ENCODE measurements at regions not wholly inside any gene's neighbourhood (a gene's known extent, or its start where the extent isn't known, plus 50 kb on each side); places are given as distances from the start of the nearest gene placed in this dataset.

- TF ChIP-seq CTCF (IDR thresholded peaks at IDR 0.05), result no peak
- Mint-ChIP-seq H3K36me3 (ENCODE audit: low read depth) (no peaks in the 10 kb centered on the region), H3K9me3 (ENCODE audit: low read depth) (peaks cover 25% of the 10 kb centered on the region), H3K4me1 (ENCODE audit: low read depth) (no peaks in the 10 kb centered on the region), H3K27ac (ENCODE audit: unreplicated experiment) (no peak overlapping the region), H3K4me3 (ENCODE audit: unreplicated experiment) (no peak overlapping the region), H3K27me3 (ENCODE audit: low read depth) (no peaks in the 10 kb centered on the region)
- no peak for DNase-seq (ENCODE audit: low spot score)
Observed at GRCh38 chrX:82585868-82586267, 922.2 kb upstream of the POU3F4 start.

GRCh38 chrX:82589410-82589809, 918.7 kb upstream of the POU3F4 start:
- H3K9me3 Mint-ChIP-seq (ENCODE audit: low read depth), result peaks cover 39% of the 10 kb centered on the region
- no peaks in the 10 kb centered on the region for H3K36me3 Mint-ChIP-seq (ENCODE audit: low read depth)
- H3K4me3 Mint-ChIP-seq (ENCODE audit: unreplicated experiment), result no peak overlapping the region
- TF ChIP-seq CTCF (IDR thresholded peaks at IDR 0.05), result no peak
- no peaks in the 10 kb centered on the region for H3K27me3 Mint-ChIP-seq (ENCODE audit: low read depth)
- H3K4me1 Mint-ChIP-seq (ENCODE audit: low read depth), result no peaks in the 10 kb centered on the region
- H3K27ac Mint-ChIP-seq (ENCODE audit: unreplicated experiment), result no peak overlapping the region
- no peak for DNase-seq (ENCODE audit: low spot score)

GRCh38 chrX:82591421-82591820, 916.7 kb upstream of the POU3F4 start:
- H3K27me3 Mint-ChIP-seq (ENCODE audit: low read depth), result no peaks in the 10 kb centered on the region
- TF ChIP-seq CTCF (IDR thresholded peaks at IDR 0.05), result no peak
- peaks cover 32% of the 10 kb centered on the region for H3K9me3 Mint-ChIP-seq (ENCODE audit: low read depth)
- no peaks in the 10 kb centered on the region for H3K4me1 Mint-ChIP-seq (ENCODE audit: low read depth)
- no peak overlapping the region for H3K27ac Mint-ChIP-seq (ENCODE audit: unreplicated experiment)
- DNase-seq (ENCODE audit: low spot score), result no peak
- H3K36me3 Mint-ChIP-seq (ENCODE audit: low read depth), result no peaks in the 10 kb centered on the region
- no peak overlapping the region for H3K4me3 Mint-ChIP-seq (ENCODE audit: unreplicated experiment)

- peaks cover 53% of the 10 kb centered on the region for H3K9me3 Mint-ChIP-seq (ENCODE audit: low read depth)
- no peak overlapping the region for H3K4me3 Mint-ChIP-seq (ENCODE audit: unreplicated experiment)
- no peaks in the 10 kb centered on the region for H3K4me1 Mint-ChIP-seq (ENCODE audit: low read depth)
- no peak overlapping the region for H3K27ac Mint-ChIP-seq (ENCODE audit: unreplicated experiment)
- no peaks in the 10 kb centered on the region for H3K27me3 Mint-ChIP-seq (ENCODE audit: low read depth)
- peaks cover 2% of the 10 kb centered on the region for H3K36me3 Mint-ChIP-seq (ENCODE audit: low read depth)
- TF ChIP-seq CTCF (IDR thresholded peaks at IDR 0.05), result no peak
- no peak for DNase-seq (ENCODE audit: low spot score)
Observed at GRCh38 chrX:82626978-82627377, 881.1 kb upstream of the POU3F4 start.

- no peak overlapping the region for H3K27ac Mint-ChIP-seq (ENCODE audit: unreplicated experiment)
- DNase-seq (ENCODE audit: low spot score), result no peak
- H3K36me3 Mint-ChIP-seq (ENCODE audit: low read depth), result peaks cover 2% of the 10 kb centered on the region
- H3K27me3 Mint-ChIP-seq (ENCODE audit: low read depth), result no peaks in the 10 kb centered on the region
- no peak for TF ChIP-seq CTCF (IDR thresholded peaks at IDR 0.05)
- no peaks in the 10 kb centered on the region for H3K4me1 Mint-ChIP-seq (ENCODE audit: low read depth)
- no peak overlapping the region for H3K4me3 Mint-ChIP-seq (ENCODE audit: unreplicated experiment)
- H3K9me3 Mint-ChIP-seq (ENCODE audit: low read depth), result peaks cover 48% of the 10 kb centered on the region
Observed at GRCh38 chrX:82627568-82627967, 880.5 kb upstream of the POU3F4 start.
